ENCODE measurements at regions not wholly inside any gene's neighbourhood (a gene's known extent, or its start where the extent isn't known, plus 50 kb on each side); places are given as distances from the start of the nearest gene placed in this dataset.

DNA sequence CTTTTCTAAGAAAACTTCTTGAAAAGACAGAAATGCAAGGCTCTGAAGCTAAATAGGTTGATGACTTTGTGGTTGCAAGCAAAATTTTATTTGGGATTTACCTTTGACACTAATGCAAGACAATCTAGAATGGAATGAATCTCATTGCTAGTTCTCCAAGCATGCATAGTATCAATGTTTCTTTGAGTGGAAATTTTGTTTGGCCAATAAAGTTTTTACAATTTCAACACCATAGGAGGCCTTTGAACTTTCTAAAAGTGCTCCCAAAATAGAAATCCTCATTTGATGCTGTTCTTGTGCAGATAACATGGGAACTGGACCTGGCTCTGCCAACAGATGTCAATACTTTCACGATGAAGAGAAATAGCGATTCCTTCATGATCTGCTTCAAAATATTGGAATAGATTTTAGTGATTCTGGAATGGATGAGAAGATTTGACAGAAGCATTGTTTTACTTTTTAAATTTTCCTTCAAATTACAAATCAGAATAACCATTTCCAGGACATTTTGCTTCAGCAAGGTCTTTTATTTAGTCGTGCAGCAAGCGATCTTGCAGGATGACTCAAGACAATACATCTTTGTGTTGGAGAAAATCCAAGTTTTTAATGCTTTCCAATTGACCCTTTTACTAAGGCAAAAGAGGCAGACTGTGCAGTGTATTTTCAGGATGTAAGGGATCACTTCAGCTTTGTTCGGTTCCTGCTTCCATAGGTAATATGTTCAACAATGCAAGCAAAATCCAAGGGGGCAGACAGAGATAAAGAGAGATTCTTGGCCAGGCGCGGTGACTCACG, 51.7 kb upstream of the OTUD4 start:
- no peak for DNase-seq

GRCh38 chr4:145230726-145231125, 50.3 kb upstream of the OTUD4 start:
- DNase-seq, result no peak

Data from NCI-H146 (cell line).